ENCODE measurements at regions not wholly inside any gene's neighbourhood (a gene's known extent, or its start where the extent isn't known, plus 50 kb on each side); places are given as distances from the start of the nearest gene placed in this dataset.

DNA sequence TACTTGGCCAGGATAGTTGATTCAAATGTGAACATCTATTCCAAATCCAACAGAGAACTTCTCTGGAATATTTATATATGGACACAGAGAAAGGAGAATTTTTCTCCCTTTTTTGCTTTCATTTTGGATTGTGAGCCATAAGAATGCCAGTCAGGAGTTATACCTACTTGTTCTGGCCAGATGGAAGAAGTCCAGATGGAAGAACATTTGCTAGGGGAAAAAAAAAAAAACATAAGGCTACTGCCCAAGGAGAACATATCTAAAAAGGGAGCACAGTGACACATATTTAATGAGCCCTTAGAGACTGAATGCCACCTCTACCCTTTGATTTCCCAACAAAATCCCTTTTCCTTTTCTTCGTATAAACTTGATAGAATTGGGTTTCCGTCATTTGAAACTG is 61.7 kb upstream of the PPP2R2B start:
- no peak for DNase-seq

DNA sequence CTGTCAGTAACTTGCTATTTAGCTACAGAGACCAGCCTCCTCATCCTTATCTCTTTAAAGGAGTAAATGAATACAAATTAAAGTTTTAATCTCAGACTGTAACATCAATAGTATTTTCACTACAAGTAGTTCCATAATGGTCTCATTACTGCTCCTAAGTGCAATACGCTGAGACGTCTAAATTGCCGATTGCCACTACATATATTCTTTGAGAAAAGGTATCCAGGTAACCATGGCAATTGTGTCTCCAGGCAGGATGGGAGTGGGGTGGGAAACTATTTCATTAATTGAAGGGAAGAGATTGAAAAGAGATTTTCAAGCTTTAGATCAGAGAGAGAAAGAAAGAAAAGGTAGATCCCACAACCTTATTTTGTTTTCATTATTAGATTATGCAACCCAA is 65.5 kb upstream of the PPP2R2B start:
- DNase-seq: no peak

DNA sequence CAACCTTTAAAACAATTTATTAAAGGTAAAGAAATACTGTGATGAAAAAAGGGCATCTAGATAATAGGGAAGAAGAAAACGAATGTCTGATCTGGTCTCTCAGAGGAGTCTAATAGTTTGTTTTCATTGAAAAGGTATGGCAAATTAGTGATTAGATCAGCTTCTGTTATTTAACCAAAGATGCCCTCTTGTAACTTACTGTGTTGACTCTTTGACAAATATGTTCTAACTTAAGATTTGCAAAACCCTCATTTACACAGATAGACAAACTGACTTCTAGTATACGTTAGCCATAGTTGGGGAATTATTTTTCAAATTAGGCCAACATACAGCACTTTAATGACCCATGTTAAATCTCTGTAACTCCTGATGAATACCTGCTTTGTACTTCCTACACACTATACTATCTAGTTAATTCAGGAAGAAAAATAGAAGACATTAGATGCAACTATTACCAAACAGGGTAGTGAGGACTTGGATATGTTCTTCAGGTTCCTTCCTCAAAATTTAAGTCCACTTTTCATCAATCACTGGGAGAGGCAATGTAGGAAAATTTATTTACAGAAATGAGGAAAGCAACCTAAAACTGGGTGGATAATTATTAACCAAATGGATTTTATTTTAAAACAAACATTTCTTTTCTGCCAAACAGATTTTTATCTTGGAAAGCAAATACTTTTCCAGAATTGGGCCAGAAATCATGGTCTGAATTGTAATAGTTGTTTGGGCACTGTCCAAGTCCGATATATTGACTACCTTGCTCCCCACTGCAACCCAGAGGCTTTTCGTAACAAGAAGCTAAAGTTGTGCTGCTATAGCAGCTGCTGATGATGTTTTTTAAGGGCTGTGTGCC is 66.4 kb upstream of the PPP2R2B start:
- DNase-seq: no peak

DNA sequence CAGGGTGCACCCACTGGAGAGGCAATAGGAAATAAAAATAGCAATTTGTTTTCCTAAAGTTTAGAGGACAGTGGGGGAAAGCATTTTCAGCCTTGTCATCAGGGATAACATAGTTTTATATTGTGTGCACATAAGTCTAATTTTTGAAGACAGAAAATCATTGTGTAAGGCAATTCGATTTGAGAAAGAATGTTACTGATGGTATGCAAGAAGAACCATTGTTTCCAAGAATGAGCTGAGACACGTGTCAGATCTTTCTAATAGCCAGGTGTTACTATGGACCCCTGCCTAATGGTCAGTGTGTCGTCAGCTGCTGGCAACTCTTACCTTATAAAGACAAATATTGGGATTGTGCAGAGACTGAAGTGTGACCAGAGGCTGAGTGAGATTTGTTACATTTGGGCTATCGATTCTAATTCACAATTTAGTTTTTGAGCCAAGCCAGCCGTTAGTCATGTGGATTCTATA is 67.1 kb upstream of the PPP2R2B start:
- no peak for DNase-seq

DNA sequence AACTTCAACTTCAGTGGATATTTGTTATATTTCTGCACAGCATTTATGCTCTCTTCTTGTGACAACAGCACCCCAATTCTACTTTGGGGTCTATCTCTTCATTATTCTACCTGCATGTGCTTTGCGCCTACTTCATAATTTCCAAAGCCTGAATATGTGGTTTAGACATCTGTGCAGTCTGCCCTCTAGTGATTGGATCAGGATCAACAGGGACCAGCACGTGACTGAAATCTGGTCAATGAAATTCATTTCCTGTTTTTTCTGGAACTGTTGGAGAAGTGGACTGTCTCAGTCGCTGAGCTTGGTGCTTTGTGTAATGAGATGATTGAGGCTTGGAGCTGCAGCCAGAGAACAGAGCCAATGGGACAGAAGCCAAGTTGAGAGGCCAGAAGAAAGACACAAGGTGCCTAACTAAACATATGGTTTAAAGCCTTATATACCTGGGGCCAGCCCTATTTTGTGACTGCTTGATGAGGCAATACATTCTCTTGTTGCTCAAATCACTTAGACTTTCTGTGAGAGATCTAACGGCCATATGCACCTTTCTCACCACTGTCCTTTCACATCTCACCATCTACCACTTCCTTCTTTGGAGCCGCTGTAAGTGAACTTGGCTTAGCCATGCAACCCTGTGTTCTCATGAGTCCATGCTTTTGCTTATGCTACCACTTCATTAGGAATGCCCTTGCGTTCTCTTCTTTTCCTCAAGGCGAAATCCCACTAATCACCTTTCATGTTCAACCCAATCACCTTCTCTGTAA is 68.8 kb upstream of the PPP2R2B start:
- no peak for DNase-seq

DNA sequence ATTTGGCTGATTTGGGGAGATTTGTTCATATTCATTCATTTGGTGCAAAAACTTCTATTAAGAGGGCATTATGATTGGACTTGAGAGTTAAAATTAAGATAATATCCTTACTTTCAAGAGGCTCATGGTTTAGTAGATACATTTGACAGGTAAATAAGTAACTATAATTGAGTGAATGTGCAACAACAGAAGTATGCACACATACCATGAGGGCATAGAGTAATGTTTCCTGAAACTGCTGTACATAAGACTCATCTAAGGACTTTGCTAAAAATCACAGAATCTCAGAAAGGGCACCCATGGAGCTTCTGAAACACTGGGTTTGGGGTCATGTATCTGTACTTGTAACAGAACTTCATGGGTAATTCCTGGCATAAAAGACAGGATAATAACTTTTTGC is 70.1 kb upstream of the PPP2R2B start:
- DNase-seq: no peak

DNA sequence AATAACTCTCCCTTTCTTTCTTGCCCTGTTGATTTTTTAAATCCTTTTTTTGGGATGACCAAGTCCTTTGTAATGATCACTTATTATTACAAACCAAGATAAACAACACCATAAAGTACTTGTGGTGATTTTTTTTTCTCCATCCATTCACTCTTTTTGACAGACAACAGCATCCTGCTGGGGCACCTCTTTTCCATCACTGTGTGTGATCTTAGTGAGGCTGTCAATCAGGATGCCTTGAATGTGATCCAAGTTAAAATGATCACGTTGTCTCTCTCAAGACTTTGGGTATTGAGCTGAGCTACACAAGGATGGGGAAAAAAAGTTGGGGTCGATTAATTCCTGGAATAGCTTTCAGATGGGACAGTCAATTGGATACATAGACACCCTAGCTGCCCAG is 73.6 kb upstream of the PPP2R2B start:
- DNase-seq: no peak

DNA sequence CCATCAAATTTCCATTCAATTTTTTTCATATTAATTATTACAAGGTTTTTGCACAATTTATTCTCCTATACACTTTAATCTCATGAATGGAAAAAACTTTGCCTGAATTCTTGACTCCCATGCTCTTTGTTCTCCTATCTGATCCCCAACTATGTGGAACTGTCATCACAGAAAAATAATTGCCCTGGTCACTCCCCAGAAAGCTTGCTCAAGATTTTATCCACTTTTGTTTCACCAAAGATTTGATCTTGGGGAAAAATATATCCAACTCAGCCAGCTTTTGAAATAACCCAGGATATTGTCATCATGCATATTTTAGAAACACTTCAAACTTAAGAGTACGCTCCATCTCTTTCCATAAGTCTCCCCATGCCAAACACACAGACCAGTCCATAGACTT is 77.7 kb upstream of the PPP2R2B start:
- no peak for DNase-seq

DNA sequence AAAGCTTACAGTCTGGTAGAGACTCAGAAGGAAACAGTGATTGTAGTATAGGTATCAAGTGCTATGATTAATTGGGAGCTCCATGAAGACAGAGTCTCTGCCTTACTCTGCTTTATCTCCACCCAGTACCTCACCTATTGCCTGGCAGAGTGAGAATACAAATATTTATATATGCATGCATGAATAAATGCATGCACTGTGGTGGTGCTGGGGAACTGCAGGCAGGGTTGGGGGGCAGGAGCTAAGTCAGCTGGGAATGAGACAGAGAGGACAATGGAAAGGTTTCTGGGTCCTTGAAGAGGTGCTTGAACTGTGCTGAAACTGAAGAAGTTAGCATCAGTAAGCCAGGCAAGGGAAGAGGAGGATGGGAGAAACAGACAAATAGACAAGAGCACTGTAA is 80.8 kb upstream of the PPP2R2B start:
- no peak for DNase-seq

DNA sequence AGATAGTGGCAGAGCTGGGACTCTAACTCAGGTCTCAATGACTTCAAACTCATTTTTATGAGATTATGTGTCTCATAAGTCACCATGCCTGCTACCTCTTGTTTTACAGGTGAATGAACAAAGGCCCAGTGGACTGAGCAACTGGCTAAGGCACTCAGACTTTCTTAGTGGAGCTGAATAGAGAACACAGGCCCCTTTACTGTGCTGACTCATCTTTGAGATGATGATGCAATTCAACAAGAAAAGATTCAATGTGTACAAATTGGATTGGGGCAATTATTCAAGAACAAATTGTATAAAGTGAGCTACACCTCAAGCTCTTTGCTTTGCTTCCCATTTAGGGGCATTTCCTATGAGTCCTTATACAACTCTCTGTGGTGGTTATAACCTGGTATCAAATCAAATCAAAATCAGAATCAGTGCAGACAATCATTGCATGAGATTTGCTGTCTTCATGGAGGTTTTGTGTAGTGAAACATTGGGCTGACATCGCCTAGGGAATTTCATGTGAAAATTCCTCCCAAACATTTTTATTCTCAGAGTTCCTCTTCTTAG is 84.3 kb upstream of the PPP2R2B start:
- no peak for DNase-seq

DNA sequence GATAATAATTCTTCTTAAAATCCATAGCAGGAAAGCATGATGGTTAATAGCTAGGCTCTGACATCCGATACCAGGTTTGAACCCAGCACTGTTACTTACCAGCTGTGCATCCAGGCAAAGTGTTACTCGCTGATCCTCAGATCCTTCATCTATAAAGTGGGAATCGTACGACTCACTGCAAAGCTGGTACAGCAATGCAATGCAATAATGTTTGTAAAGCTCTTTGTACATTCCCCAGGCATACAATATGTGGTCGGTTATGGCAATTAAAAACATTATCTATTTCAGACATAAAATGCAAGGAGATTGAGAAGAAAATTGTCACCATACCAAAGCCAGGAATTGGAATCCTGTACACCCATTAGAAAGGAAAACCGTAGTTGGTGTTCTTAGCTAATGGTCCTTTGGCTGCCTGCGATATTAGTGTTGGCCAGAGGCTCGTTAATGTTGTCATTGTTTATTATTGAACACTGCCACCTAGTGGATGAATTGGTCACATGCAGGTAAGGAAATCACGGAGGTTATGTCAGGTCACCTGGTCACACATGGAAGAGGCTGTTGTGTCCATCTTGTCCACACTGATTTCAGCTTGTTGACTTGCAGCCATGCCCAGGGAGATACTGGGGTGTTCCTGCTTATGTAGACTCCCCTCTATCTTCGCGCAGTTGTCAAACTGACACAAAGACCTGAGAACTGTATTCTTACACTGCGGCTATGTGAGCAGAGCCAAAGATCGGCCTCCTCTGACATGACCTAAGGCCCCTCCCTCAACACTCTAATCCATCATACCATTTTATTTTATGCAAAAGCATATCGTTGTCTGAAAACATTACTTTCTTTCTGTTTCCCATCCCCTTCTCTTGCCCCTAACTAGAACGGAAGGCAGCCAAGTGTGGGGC is 87.5 kb upstream of the PPP2R2B start:
- peak; percentile 47 for DNase-seq

DNA sequence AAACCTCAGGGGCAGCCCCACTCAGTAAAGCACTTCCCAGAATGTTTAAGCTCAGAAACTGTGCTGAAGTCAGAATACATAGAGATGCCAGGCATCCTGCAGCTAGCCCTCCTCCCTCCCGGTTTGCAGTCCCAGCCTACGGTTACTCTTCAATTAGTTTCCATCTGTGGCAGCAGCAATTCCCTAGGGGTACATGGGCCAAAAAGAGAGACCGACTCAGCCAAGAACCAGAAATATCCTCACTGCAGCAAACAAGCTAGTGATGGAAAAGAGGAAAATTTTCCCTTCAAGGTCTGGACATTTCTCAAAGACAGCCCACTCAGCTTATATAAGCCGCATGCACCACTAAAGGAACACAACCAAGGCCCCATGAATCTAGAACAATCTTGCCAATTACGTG is 89.1 kb upstream of the PPP2R2B start:
- DNase-seq: no peak

DNA sequence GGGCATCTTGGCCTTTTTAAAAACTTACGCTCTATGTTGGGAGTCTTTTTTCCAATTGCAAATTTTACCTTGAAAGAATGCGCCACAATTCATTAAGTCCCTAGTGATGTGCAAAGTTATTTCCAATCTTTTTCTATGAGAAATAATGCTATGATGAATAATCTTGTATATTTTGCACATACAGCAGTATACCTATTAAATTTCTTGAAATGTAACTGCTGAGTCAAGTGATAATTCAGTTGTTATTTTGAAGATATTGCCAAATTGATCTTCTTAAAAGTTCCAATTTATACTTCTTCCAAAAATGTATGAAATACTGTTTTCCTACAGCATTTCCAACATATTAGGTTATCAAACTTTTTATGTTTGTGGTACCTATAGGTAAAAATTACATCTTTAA is 92.8 kb upstream of the PPP2R2B start:
- no peak for DNase-seq

DNA sequence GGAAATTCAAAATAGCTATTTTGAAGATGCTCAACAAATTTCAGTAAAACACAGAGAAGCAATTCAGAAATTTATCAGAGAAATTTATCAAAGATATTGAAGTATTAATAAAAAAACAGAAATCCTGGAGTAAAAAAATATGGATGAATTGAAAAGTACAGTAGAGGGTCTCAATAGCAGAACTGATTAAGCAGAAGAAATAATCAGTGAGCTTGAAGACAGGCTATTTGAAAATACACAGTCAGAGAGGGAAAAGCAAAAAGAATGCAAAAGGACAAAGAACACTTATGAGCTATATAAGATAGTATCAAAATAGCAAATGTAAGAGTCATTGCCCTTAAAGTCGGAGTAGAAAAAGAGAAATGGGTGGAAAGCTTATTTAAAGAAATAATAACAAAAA is 107.9 kb upstream of the PPP2R2B start:
- DNase-seq: no peak

DNA sequence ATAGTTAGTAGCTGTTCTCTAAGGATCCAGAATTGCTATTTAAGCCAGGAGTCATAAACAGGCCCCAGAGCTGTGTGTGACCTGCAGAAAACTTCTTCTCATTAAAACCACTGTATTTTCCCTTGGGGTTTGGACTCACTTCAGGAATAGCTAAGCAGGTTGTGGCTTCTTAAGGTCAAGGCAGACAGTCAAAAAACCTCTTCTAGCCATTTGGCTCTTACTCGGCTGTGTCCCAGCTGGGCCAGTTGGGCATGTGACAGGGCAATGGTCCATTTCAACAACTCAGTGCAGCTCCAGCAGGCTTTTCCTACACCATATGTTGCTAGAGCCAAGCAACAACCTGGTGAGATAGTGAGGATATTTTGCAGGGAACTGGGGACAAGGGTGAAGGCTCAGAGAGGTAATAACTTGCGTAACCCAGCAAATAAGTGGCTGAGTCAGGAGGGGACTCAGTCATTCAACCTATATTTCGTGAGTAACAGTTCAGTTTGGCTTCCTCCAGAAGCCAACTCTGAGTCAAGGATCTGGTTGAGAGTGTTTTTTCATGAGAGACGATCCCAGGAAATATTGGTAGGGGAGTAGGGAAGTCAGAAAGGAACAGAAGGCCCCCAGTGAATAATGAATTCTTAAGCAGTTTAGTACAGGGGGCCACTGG is 115.4 kb upstream of the PPP2R2B start:
- DNase-seq: no peak

DNA sequence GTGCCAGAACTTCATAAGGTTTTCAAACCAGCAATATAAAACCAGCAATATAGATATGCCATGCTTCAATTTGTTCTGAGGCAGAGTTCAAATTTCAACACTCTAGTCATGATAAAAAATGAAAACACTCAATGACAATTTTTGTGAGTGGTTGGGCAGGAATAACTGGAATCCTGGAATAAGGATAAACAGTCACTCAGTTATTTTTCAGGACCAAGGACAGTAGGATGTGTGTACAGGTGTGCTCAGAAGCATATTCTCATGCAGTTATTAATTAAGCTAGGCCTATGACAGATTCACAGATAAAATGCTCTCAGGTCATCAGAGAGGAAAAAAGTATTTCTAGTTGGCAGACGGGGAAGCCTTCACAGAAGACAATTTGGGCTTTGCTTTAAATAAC is 117.3 kb upstream of the PPP2R2B start:
- DNase-seq: no peak

DNA sequence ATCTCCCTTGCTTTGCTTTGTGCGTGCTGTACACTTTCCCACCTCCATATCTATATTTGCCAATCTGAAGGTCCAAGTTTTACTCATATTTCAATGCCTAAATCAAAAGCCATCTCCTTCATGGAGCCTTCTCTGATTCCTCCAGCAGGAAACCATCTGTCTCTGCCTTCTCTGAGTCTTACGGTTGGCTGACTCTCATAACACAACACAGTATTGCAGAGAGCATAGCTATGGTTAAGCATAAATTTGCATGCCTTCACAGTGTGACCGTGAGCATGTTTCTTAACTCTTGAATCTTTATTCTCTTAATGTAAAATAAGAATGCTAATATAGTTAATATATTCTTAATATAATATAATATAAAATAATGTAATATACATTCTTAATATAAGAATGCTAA is 136.8 kb upstream of the PPP2R2B start:
- DNase-seq: no peak

DNA sequence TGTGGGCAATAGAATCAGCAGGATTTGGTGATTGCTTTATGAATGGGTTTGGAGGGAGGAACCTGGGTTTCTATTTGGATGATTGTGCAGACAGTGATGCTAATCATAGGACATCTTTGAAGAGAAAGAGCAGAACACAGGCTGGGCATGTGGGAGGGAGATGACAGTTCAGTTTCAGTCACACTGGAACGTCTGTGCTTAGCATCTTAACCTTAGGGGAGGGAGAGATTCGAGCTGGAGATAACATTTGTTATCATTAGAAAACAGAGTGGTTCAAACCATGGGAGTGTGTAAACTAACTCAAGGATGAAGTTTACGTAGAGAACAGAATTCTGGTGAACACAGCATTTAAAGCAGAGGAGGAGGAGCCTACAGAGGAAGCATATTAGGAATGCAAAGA is 138.6 kb upstream of the PPP2R2B start:
- no peak for DNase-seq

DNA sequence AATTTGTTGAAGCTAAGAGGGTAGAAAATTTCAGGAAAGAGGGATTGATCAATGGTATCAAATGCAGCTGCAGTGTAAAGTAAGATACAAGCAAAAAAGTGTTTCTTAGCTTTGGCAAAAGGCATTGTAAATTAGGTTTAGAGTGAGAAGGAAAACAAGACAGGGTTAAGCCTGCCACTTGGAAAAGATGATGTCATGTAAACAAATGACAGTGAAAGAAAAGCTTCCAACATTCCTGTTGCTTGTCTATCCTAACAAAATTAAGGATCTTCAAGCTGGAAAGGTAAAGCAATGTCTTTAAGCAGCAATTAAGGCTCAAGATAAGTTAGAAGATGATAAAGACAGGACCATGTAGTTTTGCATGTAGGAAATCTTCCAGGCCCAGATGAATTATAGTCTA is 139.1 kb upstream of the PPP2R2B start:
- DNase-seq: no peak

DNA sequence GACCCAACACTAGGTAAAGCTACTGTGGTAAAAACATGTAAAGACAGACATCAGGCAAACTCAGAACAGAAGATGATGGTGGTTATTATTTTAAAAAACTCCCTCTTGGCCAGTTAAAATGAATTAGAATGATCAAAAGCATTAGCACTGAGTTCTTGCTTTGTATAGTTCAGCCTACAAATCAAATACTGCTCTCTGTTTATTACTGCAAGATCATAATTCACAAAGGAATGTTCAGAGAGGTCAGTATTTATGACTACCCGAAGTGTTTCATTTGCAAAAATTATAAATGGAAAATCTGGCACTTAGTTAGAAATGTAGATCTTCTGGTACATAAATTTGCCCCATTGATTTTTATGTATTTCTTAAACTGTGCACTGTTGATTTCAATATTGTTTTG is 140.3 kb upstream of the PPP2R2B start:
- DNase-seq: no peak

DNA sequence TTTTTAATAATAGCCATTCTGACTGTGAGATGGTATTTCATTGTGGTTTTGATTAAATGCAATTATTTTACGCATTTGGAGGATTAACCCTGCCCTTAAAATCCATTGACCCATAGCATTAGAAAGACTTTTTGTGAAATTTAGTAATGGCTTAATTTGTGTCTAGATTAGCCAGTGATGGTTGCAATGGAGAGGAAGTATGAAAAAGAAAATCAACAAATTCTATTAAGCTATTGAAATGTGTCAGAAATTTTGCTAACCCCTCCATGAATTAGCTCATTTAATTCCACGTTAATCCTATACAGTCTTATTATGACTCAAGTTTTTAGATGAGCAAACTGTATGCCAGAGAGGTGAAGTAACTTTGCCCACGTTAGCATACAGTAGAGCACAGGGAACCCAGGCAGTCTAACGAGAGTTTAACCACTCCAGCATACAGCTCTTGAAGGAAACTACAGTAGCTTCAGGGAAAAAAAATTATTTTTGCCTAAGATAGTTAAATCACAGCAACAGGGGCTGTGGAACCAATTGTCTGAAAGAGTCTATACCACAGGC is 158.2 kb upstream of the PPP2R2B start:
- DNase-seq: no peak
